Panc1 (cell line): ENCODE measurements at regions not wholly inside any gene's neighbourhood (a gene's known extent, or its start where the extent isn't known, plus 50 kb on each side); places are given as distances from the start of the nearest gene placed in this dataset.

Experiments
- ATAC-seq: fragments of 200-7000 bp; cut with Tn5 transposase; 2 replicates; pipeline ENCODE4 v1.9.1; 2020; ENCODE audit warnings: mild to moderate bottlenecking, moderate library complexity
- BruUV-seq: library from RNA; stranded (reverse); fragments of 400-500 nt; replicated peaks from 2 replicates; lab custom pipeline; 2021; lab: Mats Ljungman, UMichigan
- CTCF ChIA-PET: fragments of 300-600 bp; sonication (Branson Sonifier 250); formaldehyde crosslinking; loops from one replicate; lab custom pipeline; 2022; ENCODE audit warnings: antibody characterized with exemption; lab: Charles Lee
- POLR2A ChIA-PET: fragments of 300-600 bp; sonication (Branson Sonifier 250); formaldehyde crosslinking; loops from one replicate; lab custom pipeline; 2022; ENCODE audit warnings: antibody characterized with exemption; lab: Charles Lee
- DNase-seq: peaks from one replicate; pipeline ENCODE4 v3.0.0-alpha.2; 2010; ENCODE audit warnings: low read depth, low spot score
- H3K27ac ChIP-seq: 2 replicates; pipeline ENCODE4 v1.5.1; 2011; ENCODE audit warnings: mild to moderate bottlenecking, low read length, inconsistent platforms
- H3K27me3 ChIP-seq: fragments of 200-500 bp; sonication (Bioruptor generic); 2 replicates; pipeline ENCODE4 v1.6.0; 2014; ENCODE audit warnings: low read length, inconsistent platforms; ENCODE audit not compliant: control insufficient read depth, insufficient read depth
- H3K36me3 ChIP-seq: fragments of 200-500 bp; sonication (Bioruptor generic); 2 replicates; pipeline ENCODE4 v1.5.1; 2014; ENCODE audit warnings: inconsistent platforms, mild to moderate bottlenecking, low read length, moderate library complexity; ENCODE audit not compliant: control insufficient read depth, insufficient read depth
- H3K4me1 ChIP-seq: 2 replicates; pipeline ENCODE4 v1.5.1; 2011; ENCODE audit warnings: inconsistent platforms, mild to moderate bottlenecking, low read length, moderate library complexity; ENCODE audit not compliant: control insufficient read depth, insufficient read depth
- H3K4me3 ChIP-seq, 2 experiments: 2 replicates each; pipeline ENCODE4 v1.5.1; 2011 to 2012; ENCODE audit warnings: low read depth in 2 of 2, low read length in 2 of 2, mild to moderate bottlenecking in 2 of 2, inconsistent platforms in 1 of 2, moderate library complexity in 1 of 2
- H3K9me3 ChIP-seq: fragments of 200-500 bp; sonication (Bioruptor generic); 2 replicates; pipeline ENCODE4 v1.5.1; 2014; ENCODE audit warnings: low read depth, mild to moderate bottlenecking, inconsistent platforms, low read length, moderate library complexity; ENCODE audit not compliant: control insufficient read depth, insufficient read depth
- CTCF ChIP-seq: fragments of 450-650 bp; IDR thresholded peaks from 2 replicates; pipeline ENCODE4 v1.5.1; 2017; ENCODE audit warnings: mild to moderate bottlenecking
- POLR2AphosphoS5 ChIP-seq: IDR thresholded peaks from 2 replicates; pipeline ENCODE4 v1.6.1; 2012; ENCODE audit warnings: mild to moderate bottlenecking, low read depth, low read length, moderate library complexity
- REST ChIP-seq, 2 experiments: IDR thresholded peaks; 2 replicates each; pipeline ENCODE4 v1.6.1; 2011 to 2012; ENCODE audit warnings: low read depth in 2 of 2, control low read depth in 1 of 2, low read length in 1 of 2, mild to moderate bottlenecking in 1 of 2, moderate library complexity in 1 of 2; ENCODE audit not compliant: insufficient read depth in 1 of 2
- SIN3A ChIP-seq: IDR thresholded peaks from 2 replicates; pipeline ENCODE4 v1.6.1; 2012; ENCODE audit warnings: low read depth, mild to moderate bottlenecking, low read length, moderate library complexity, borderline replicate concordance; ENCODE audit not compliant: insufficient read depth
- TCF7L2 ChIP-seq: IDR thresholded peaks from 2 replicates; pipeline ENCODE4 v1.6.1; 2011; ENCODE audit warnings: mild to moderate bottlenecking, low read depth, low read length, inconsistent platforms
- in situ Hi-C: cut with HindIII; loops from 2 replicates; pipeline ENCODE4 v1.10.0; 2016; ENCODE audit warnings: low sequenced_read_pairs, low pct_unique_long_range_greater_than_20kb
- intact Hi-C: fragments of 100-400 bp; cut with micrococcal nuclease; formaldehyde crosslinking; loops from one replicate; pipeline ENCODE4 v1.10.0; 2022; ENCODE audit not compliant: unreplicated experiment

GRCh38 chr15:56857828-56858227 is 60.6 kb upstream of the TCF12 start:
- H3K4me3 ChIP-seq: no peak overlapping the region
- in situ Hi-C loops (no loop called here), intact Hi-C loops (no loop called here)
- no peaks in the 10 kb centered on the region for H3K36me3 ChIP-seq
- DNase-seq (no peak), ATAC-seq (no peak)
- CTCF ChIA-PET: no interaction called here
- no TSS peak for BruUV-seq
- H3K9me3 ChIP-seq: no peaks in the 10 kb centered on the region
- H3K27me3 ChIP-seq: no peaks in the 10 kb centered on the region
- TF ChIP-seq TCF7L2: no peak
- no peak for TF ChIP-seq CTCF
- no peak for TF ChIP-seq SIN3A
- TF ChIP-seq REST (IDR thresholded peaks at IDR 0.05; ENCODE audit: insufficient read depth in 1 of 2, low read depth in 2 of 2, low read length in 1 of 2): no peak
- no peak for TF ChIP-seq POLR2AphosphoS5
- H3K27ac ChIP-seq: no peak overlapping the region
- POLR2A ChIA-PET: no interaction called here
- no peaks in the 10 kb centered on the region for H3K4me1 ChIP-seq

GRCh38 chr15:56856934-56857333 is 61.5 kb upstream of the TCF12 start:
- ChIA-PET CTCF (interaction anchor here (0.8 kb wide), 1 partner anchor 366 kb away, joined by 4 read pairs; no protein-coding TSS in a partner anchor), POLR2A (no interaction called here)

More at GRCh38 chr15:56856934-56857333, 61.5 kb upstream of the TCF12 start:
- H3K4me1 ChIP-seq: no peaks in the 10 kb centered on the region
- H3K27ac ChIP-seq: no peak overlapping the region
- intact Hi-C loops: no loop called here
- H3K27me3 ChIP-seq: no peaks in the 10 kb centered on the region
- no peaks in the 10 kb centered on the region for H3K36me3 ChIP-seq
- no peak overlapping the region for H3K4me3 ChIP-seq
- no TSS peak for BruUV-seq
- no peak for DNase-seq
- TF ChIP-seq TCF7L2 (no peak), CTCF (no peak), REST (IDR thresholded peaks at IDR 0.05; ENCODE audit: insufficient read depth in 1 of 2, low read depth in 2 of 2, low read length in 1 of 2) (no peak), POLR2AphosphoS5 (no peak), SIN3A (no peak)
- no peaks in the 10 kb centered on the region for H3K9me3 ChIP-seq
- in situ Hi-C loops: no loop called here
- ATAC-seq: no peak
